A549 (cell line): ENCODE measurements at regions not wholly inside any gene's neighbourhood (a gene's known extent, or its start where the extent isn't known, plus 50 kb on each side); places are given as distances from the start of the nearest gene placed in this dataset.
"Not testable (repeated sequence)": the region's sequence is repeated elsewhere in the genome, so short reads cannot be mapped to it uniquely, and the experiment has no call there.

Source experiments
- ATAC-seq, 2 experiments: fragments of 200-7000 bp in 1 of 2; fragments of >200 bp in 1 of 2; cut with Nextera tagmentation in 1 of 2; cut with Tn5 transposase in 1 of 2; 3 replicates each; pipeline versions ENCODE4 v1.8.0 to v1.9.1; 2018 to 2020; ENCODE audit warnings: mild to moderate bottlenecking in 1 of 2, moderate library complexity in 1 of 2
- CTCF ChIA-PET: fragments of 300-600 bp; sonication (Branson Sonifier 250); formaldehyde crosslinking; extraction: SDS; loops from one replicate; lab custom pipeline; 2021; ENCODE audit warnings: antibody characterized with exemption, inconsistent platforms; lab: Yijun Ruan, JAX
- POLR2A ChIA-PET: fragments of 350-600 bp; formaldehyde crosslinking; extraction: SDS; loops from one replicate; lab custom pipeline; 2021; ENCODE audit warnings: antibody characterized with exemption, inconsistent platforms; lab: Yijun Ruan, JAX
- DNase-seq, 2 experiments: peaks; one replicate each; pipeline versions ENCODE4 v3.0.0 to v3.0.0-alpha.2; 2011 to 2016; ENCODE audit warnings: low read depth in 1 of 2, low spot score in 1 of 2
- FAIRE-seq: peaks from 2 replicates; lab custom pipeline; 2011; peaks lifted over from hg19 to GRCh38; lab: Jason Lieb, UNC
- H3K27ac ChIP-seq, 2 experiments: fragments of >200 bp; sonication (Bioruptor Twin); formaldehyde crosslinking; 3 replicates each; pipeline ENCODE4 v1.5.1; 2016 to 2017
- H3K4me1 ChIP-seq: fragments of >200 bp; sonication (Bioruptor Twin); formaldehyde crosslinking; 3 replicates; pipeline ENCODE4 v1.6.1; 2016
- H3K4me2 ChIP-seq: fragments of >200 bp; sonication (Bioruptor Twin); formaldehyde crosslinking; 3 replicates; pipeline ENCODE4 v1.6.1; 2016
- H3K4me3 ChIP-seq: fragments of >200 bp; sonication (Bioruptor Twin); formaldehyde crosslinking; 3 replicates; pipeline ENCODE4 v1.5.1; 2016
- H3K9me3 ChIP-seq: fragments of >200 bp; sonication (Bioruptor Twin); formaldehyde crosslinking; 3 replicates; pipeline ENCODE4 v1.6.1; 2016
- WGBS: methylation state at CpG from one replicate; pipeline ENCODE4 v1.1.6; 2017; ENCODE audit errors: missing lambda C conversion rate; 5-methylcytosine and 5-hydroxymethylcytosine counted together
- small RNA-seq, 6 experiments: library from RNA; depleted of rRNA; stranded (forward); fragments of <200 nt; gene quantifications; one replicate each; pipeline ENCODE3, GENCODE V24; 2012

- CTCF ChIA-PET, result not testable (repeated sequence)
These were observed 188.8 kb downstream of the ANKRD36 start for GRCh38 chr2:97301771-97302170.

More at GRCh38 chr2:97301771-97302170, 188.8 kb downstream of the ANKRD36 start:
- H3K9me3 ChIP-seq, DNase-seq, H3K4me1 ChIP-seq, H3K4me3 ChIP-seq, ATAC-seq, POLR2A ChIA-PET, H3K27ac ChIP-seq, FAIRE-seq, H3K4me2 ChIP-seq: not testable (repeated sequence)
- WGBS, result no CpG with 5 or more reads among the region's 3 CpGs

Small RNA genes in the stretch of these regions (small RNA-seq; reads per million reads assigned to genes)
- 0 reads per million in 6 experiments for gene IGKV1OR2-11
- gene IGKV1OR2-6, result 0 reads per million in 6 experiments
- gene IGKV1OR2-9, result 0 reads per million in 6 experiments
- gene IGKV2OR2-8, result 0 reads per million in 6 experiments
- gene IGKV3OR2-5, result 0 reads per million in 6 experiments
